Central memory CD8-positive, alpha-beta T cell (primary cell): ENCODE measurements at regions not wholly inside any gene's neighbourhood (a gene's known extent, or its start where the extent isn't known, plus 50 kb on each side); places are given as distances from the start of the nearest gene placed in this dataset.

Source experiments
- ATAC-seq: fragments of 150-1000 bp; cut with Tn5 transposase; replicated peaks from 2 replicates; pipeline ENCODE4 v1.10.0; 2022; ENCODE audit warnings: mild to moderate bottlenecking, moderate FRiP score, moderate number of reproducible peaks; ENCODE audit not compliant: poor library complexity, severe bottlenecking; ENCODE audit errors: extremely low read depth
- DNase-seq, 2 donors: peaks; one replicate each; pipeline ENCODE4 v3.0.0; 2021; ENCODE audit warnings: low spot score in 2 of 2
- H3K27ac Mint-ChIP-seq: one replicate; pipeline ENCODE4 v1.8.0; 2022; ENCODE audit warnings: low read depth, mild to moderate bottlenecking, moderate library complexity, mixed read lengths
- H3K27me3 Mint-ChIP-seq: one replicate; pipeline ENCODE4 v1.8.0; 2022; ENCODE audit warnings: mixed read lengths
- H3K36me3 Mint-ChIP-seq: one replicate; pipeline ENCODE4 v1.8.0; 2022; ENCODE audit warnings: mild to moderate bottlenecking, moderate library complexity, mixed read lengths; ENCODE audit not compliant: insufficient read depth
- H3K4me1 Mint-ChIP-seq: one replicate; pipeline ENCODE4 v1.8.0; 2022; ENCODE audit warnings: mixed read lengths
- H3K4me3 Mint-ChIP-seq: one replicate; pipeline ENCODE4 v1.8.0; 2022; ENCODE audit warnings: mild to moderate bottlenecking, moderate library complexity, mixed read lengths
- H3K9me3 Mint-ChIP-seq: one replicate; pipeline ENCODE4 v1.8.0; 2022; ENCODE audit warnings: mixed read lengths

DNA sequence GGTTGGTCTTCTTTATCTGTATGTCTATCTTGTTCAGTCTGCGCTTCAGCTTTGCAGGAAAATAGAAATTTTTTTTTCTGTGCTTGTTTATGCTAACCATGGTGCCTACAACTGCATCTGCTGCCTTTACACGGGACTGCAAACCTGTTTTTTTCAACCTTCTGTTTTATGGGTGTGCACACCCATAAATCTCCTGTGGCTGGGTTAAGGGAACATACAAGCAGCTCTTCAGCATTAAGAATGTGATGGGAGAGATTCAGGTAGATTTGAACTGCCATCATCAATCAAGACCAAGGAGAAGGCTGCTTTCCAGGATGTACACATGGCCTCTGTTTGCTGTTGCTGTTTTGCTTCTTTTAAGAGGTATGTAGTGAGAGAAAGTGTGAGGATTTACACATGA lies 502.9 kb downstream of the ANKRD50 start:
- no peak for ATAC-seq
- H3K36me3 Mint-ChIP-seq: no peaks in the 10 kb centered on the region
- H3K4me3 Mint-ChIP-seq: no peak overlapping the region
- H3K4me1 Mint-ChIP-seq: no peaks in the 10 kb centered on the region
- no peaks in the 10 kb centered on the region for H3K27me3 Mint-ChIP-seq
- H3K27ac Mint-ChIP-seq: no peak overlapping the region
- no peak for DNase-seq
- H3K9me3 Mint-ChIP-seq: peaks cover 25% of the 10 kb centered on the region

DNA sequence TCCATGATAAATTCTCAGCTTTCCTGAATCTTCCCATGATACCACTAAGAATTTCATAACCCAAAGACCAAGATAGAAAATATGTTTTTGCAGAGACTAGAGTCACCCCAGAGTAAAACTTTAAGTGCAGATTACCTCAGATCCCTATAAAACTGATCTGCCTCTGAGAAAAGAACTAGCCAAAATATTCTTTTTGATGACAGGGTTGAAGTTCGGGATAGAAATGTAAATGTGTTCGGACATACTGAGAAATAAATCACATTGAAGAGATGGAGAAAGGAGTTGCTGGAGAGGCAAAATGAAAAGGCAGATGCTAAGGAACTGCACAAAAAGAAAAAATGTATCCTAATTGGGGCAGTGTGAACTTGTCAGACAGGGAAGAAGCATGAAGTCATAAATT lies 501.8 kb downstream of the ANKRD50 start:
- Mint-ChIP-seq H3K9me3 (peaks cover 32% of the 10 kb centered on the region), H3K27me3 (no peaks in the 10 kb centered on the region), H3K27ac (no peak overlapping the region), H3K4me1 (no peaks in the 10 kb centered on the region), H3K36me3 (no peaks in the 10 kb centered on the region), H3K4me3 (no peak overlapping the region)
- no peak for ATAC-seq
- no peak for DNase-seq

DNA sequence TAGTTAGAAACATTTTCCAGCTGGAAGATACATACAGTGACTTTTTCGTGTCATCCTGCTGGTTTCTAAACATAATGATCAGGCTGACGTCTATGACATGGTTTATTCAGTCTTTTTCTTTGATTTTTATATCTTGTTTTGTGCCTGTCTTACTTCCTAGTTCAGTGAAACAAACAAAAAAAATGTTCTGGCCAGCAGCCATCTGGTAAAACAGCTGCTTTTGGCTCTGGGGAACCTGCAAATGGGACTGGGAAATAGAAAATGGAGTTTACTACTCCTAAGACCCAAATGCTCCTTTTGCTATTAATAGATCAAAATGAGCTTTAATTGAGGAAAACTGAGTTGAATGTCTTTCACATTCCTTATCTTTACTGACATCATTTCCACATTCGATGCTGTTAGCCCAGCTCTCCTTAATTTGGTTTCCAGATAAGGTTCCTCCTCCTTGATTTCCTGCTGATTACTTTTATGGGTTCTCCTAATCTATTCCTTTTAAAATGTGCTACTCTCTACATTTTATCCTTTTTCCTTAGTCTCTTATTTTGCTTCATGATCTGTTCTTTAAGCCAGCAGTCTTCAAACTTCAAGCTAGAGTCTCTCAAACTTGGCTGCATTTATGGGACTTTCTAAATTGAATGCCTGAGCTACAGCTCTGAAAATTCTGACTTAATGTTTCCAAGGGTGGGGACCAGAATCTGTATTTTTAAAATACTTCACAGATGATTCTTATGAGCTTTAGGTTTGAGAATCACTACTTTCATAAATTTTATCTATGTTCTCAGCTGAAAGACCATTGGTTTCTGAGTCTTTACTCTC lies 499.5 kb downstream of the ANKRD50 start:
- DNase-seq (no peak), ATAC-seq (no peak)
- Mint-ChIP-seq H3K4me3 (no peak overlapping the region), H3K4me1 (no peaks in the 10 kb centered on the region), H3K9me3 (peaks cover 20% of the 10 kb centered on the region), H3K36me3 (no peaks in the 10 kb centered on the region), H3K27me3 (no peaks in the 10 kb centered on the region), H3K27ac (no peak overlapping the region)

- Mint-ChIP-seq H3K4me3 (no peak overlapping the region), H3K36me3 (no peaks in the 10 kb centered on the region), H3K9me3 (peaks cover 19% of the 10 kb centered on the region), H3K27me3 (no peaks in the 10 kb centered on the region), H3K27ac (no peak overlapping the region), H3K4me1 (no peaks in the 10 kb centered on the region)
- no peak for ATAC-seq
- no peak for DNase-seq
Measured at GRCh38 chr4:124219389-124219788, 493.1 kb downstream of the ANKRD50 start.

GRCh38 chr4:124224256-124224655 lies 488.3 kb downstream of the ANKRD50 start:
- Mint-ChIP-seq H3K4me3 (no peak overlapping the region), H3K27me3 (no peaks in the 10 kb centered on the region), H3K27ac (no peak overlapping the region), H3K9me3 (peaks cover 19% of the 10 kb centered on the region), H3K36me3 (no peaks in the 10 kb centered on the region), H3K4me1 (no peaks in the 10 kb centered on the region)
- no peak for DNase-seq
- no peak for ATAC-seq

GRCh38 chr4:124227981-124228380 lies 484.6 kb downstream of the ANKRD50 start:
- no peaks in the 10 kb centered on the region for H3K27me3 Mint-ChIP-seq
- H3K36me3 Mint-ChIP-seq: no peaks in the 10 kb centered on the region
- H3K4me3 Mint-ChIP-seq: no peak overlapping the region
- H3K9me3 Mint-ChIP-seq: peaks cover 13% of the 10 kb centered on the region
- H3K4me1 Mint-ChIP-seq: no peaks in the 10 kb centered on the region
- no peak for DNase-seq
- no peak for ATAC-seq
- no peak overlapping the region for H3K27ac Mint-ChIP-seq

- no peaks in the 10 kb centered on the region for H3K27me3 Mint-ChIP-seq
- no peaks in the 10 kb centered on the region for H3K36me3 Mint-ChIP-seq
- no peak for ATAC-seq
- H3K9me3 Mint-ChIP-seq: peaks cover 13% of the 10 kb centered on the region
- no peaks in the 10 kb centered on the region for H3K4me1 Mint-ChIP-seq
- H3K4me3 Mint-ChIP-seq: no peak overlapping the region
- H3K27ac Mint-ChIP-seq: no peak overlapping the region
- DNase-seq: no peak
Measured at GRCh38 chr4:124230268-124230667, 482.3 kb downstream of the ANKRD50 start.

DNA sequence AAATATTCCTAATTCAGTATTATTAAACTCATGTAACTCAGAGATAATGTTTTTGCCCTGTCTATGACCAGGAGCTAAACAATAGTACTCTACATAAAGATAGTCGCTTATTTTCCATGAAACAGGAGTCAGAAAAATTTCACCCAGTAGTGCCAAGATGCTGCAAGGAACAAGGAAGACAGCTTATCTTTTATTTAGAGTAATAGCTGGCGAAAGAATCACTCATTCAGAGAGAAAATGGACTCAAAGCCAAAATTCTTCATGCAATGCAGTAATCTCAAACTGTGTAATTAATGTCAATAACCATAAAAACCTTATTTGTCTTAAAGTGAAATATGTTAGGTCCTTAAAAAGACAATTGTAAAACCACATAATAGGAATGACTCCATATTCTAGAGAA lies 477.8 kb downstream of the ANKRD50 start:
- Mint-ChIP-seq H3K27ac (no peak overlapping the region), H3K4me3 (no peak overlapping the region), H3K27me3 (no peaks in the 10 kb centered on the region), H3K36me3 (no peaks in the 10 kb centered on the region), H3K9me3 (peaks cover 5% of the 10 kb centered on the region), H3K4me1 (no peaks in the 10 kb centered on the region)
- ATAC-seq (no peak), DNase-seq (no peak)

DNA sequence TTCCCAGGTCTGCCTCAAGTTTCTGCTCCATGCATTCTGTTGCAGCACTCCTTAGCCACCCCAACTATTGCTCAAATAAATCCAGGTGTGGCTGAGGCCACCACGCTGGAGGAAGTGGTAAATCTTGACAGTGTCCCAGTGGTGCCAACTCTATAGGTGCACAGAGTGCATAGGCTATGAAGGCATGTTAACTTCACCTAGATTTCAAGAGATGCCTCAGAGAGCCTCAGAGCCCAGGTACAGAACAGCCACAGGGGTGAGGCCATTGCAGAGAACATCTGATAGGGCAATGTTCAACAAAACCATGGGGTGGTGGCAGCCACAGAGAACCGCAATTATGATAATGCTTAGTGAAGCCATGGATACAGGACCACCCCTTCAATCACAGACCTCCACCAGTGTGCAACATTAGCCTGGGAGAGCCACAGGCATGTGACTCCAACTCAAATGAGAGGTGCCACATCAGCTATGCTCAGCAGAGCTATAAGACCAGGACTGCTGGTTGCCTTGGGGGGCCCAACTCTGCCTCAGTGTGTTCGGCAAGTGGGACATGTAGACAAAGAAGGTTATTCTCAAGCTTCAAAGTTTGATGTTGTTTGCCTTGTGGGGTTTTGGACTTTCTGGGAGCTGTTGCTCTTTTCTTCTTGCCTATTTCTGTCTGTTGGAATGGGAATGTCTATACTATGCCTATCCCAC lies 468.7 kb downstream of the ANKRD50 start:
- peaks cover 23% of the 10 kb centered on the region for H3K9me3 Mint-ChIP-seq
- H3K4me1 Mint-ChIP-seq: no peaks in the 10 kb centered on the region
- H3K27ac Mint-ChIP-seq: no peak overlapping the region
- no peaks in the 10 kb centered on the region for H3K36me3 Mint-ChIP-seq
- DNase-seq (no peak), ATAC-seq (no peak)
- no peaks in the 10 kb centered on the region for H3K27me3 Mint-ChIP-seq
- no peak overlapping the region for H3K4me3 Mint-ChIP-seq

GRCh38 chr4:124253080-124253479 lies 459.5 kb downstream of the ANKRD50 start:
- no peaks in the 10 kb centered on the region for H3K9me3 Mint-ChIP-seq
- no peaks in the 10 kb centered on the region for H3K27me3 Mint-ChIP-seq
- H3K4me3 Mint-ChIP-seq: no peak overlapping the region
- DNase-seq (no peak), ATAC-seq (no peak)
- H3K36me3 Mint-ChIP-seq: no peaks in the 10 kb centered on the region
- no peak overlapping the region for H3K27ac Mint-ChIP-seq
- no peaks in the 10 kb centered on the region for H3K4me1 Mint-ChIP-seq

- no peaks in the 10 kb centered on the region for H3K9me3 Mint-ChIP-seq
- H3K27ac Mint-ChIP-seq: no peak overlapping the region
- no peak for ATAC-seq
- H3K4me3 Mint-ChIP-seq: no peak overlapping the region
- H3K36me3 Mint-ChIP-seq: no peaks in the 10 kb centered on the region
- no peaks in the 10 kb centered on the region for H3K4me1 Mint-ChIP-seq
- DNase-seq: no peak
- H3K27me3 Mint-ChIP-seq: no peaks in the 10 kb centered on the region
Measured at GRCh38 chr4:124262211-124263179, 450.0 kb downstream of the ANKRD50 start.

GRCh38 chr4:124265701-124266100 lies 446.8 kb downstream of the ANKRD50 start:
- ATAC-seq: no peak
- no peak overlapping the region for H3K27ac Mint-ChIP-seq
- H3K36me3 Mint-ChIP-seq: no peaks in the 10 kb centered on the region
- no peaks in the 10 kb centered on the region for H3K27me3 Mint-ChIP-seq
- no peaks in the 10 kb centered on the region for H3K9me3 Mint-ChIP-seq
- H3K4me1 Mint-ChIP-seq: no peaks in the 10 kb centered on the region
- DNase-seq: no peak
- H3K4me3 Mint-ChIP-seq: no peak overlapping the region
